ENCODE measurements at regions not wholly inside any gene's neighbourhood (a gene's known extent, or its start where the extent isn't known, plus 50 kb on each side); places are given as distances from the start of the nearest gene placed in this dataset.

DNA sequence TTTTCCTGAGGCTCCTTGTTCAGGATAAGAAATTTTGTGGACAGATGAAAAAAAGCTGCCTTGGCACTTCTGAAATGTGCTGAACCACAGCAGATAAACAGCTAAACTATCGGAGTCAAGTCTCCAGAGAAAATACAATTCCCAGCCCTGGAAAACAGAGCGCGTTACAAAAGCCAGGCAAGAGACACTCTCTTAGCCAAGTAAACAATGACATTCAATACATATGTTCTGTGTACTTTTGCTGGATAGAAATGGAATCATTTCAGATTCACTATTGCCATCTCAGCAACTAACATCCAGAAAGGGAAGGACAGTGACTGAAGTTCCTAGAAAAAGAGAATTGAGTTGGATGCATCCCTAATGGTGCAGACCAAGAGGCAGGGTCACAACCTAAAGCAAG lies 196.8 kb upstream of the NRSN1 start (continued):
- no peak for TF ChIP-seq RARA (CRISPR knock-in tag; IDR thresholded peaks at IDR 0.05)
- TF ChIP-seq, protein P1, sequence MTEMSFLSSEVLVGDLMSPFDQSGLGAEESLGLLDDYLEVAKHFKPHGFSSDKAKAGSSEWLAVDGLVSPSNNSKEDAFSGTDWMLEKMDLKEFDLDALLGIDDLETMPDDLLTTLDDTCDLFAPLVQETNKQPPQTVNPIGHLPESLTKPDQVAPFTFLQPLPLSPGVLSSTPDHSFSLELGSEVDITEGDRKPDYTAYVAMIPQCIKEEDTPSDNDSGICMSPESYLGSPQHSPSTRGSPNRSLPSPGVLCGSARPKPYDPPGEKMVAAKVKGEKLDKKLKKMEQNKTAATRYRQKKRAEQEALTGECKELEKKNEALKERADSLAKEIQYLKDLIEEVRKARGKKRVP (CRISPR knock-in tag; IDR thresholded peaks at IDR 0.05), result no peak

DNA sequence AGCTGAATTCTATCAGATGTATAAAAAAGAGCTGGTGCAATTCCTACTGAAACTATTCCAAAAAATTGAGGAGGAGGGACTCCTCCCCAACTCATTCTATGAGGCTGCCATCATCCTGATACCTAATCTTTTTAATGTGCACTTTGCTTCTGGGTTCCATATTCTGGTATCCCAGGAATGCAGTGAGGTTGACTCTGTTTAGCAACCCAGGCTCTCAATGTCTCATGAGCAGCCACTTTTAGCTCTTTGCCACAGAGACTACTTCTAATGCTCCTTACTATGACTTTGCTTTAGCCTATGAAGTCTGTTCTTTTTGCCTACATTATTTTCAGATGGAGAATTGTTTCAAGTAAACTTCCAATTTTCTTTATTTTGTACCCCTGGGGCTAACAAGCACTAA lies 185.5 kb upstream of the NRSN1 start:
- in situ Hi-C loops (cut with HindIII; ENCODE audit: extremely low pct_ligation_motif_present, low pct_unique_long_range_greater_than_20kb), result no loop called here
- BruUV-seq (replicated peaks), result no TSS peak
- no peak overlapping the region for H3K27ac ChIP-seq (ENCODE audit: extremely low read length, insufficient read depth, low read length)
- TF ChIP-seq HOXA3 (CRISPR knock-in tag; IDR thresholded peaks at IDR 0.05) (no peak), KAT8 (CRISPR knock-in tag; IDR thresholded peaks at IDR 0.05) (no peak), XRCC5 (optimal IDR thresholded peaks at IDR 0.05; ENCODE audit: low read length) (no peak), HMGA1 (CRISPR knock-in tag; conservative IDR thresholded peaks at IDR 0.05) (no peak), DNMT3B (CRISPR knock-in tag; conservative IDR thresholded peaks at IDR 0.05) (no peak), ZNF225 (CRISPR knock-in tag; IDR thresholded peaks at IDR 0.05) (no peak), NFIC (IDR thresholded peaks at IDR 0.05; ENCODE audit: low read length) (no peak), FOXP1 (IDR thresholded peaks at IDR 0.05) (no peak), FOXP1 (CRISPR knock-in tag; IDR thresholded peaks at IDR 0.05) (no peak)
- TF ChIP-seq, protein P2, sequence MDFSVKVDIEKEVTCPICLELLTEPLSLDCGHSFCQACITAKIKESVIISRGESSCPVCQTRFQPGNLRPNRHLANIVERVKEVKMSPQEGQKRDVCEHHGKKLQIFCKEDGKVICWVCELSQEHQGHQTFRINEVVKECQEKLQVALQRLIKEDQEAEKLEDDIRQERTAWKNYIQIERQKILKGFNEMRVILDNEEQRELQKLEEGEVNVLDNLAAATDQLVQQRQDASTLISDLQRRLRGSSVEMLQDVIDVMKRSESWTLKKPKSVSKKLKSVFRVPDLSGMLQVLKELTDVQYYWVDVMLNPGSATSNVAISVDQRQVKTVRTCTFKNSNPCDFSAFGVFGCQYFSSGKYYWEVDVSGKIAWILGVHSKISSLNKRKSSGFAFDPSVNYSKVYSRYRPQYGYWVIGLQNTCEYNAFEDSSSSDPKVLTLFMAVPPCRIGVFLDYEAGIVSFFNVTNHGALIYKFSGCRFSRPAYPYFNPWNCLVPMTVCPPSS (IDR thresholded peaks at IDR 0.05), result no peak
- TF ChIP-seq, protein P3, sequence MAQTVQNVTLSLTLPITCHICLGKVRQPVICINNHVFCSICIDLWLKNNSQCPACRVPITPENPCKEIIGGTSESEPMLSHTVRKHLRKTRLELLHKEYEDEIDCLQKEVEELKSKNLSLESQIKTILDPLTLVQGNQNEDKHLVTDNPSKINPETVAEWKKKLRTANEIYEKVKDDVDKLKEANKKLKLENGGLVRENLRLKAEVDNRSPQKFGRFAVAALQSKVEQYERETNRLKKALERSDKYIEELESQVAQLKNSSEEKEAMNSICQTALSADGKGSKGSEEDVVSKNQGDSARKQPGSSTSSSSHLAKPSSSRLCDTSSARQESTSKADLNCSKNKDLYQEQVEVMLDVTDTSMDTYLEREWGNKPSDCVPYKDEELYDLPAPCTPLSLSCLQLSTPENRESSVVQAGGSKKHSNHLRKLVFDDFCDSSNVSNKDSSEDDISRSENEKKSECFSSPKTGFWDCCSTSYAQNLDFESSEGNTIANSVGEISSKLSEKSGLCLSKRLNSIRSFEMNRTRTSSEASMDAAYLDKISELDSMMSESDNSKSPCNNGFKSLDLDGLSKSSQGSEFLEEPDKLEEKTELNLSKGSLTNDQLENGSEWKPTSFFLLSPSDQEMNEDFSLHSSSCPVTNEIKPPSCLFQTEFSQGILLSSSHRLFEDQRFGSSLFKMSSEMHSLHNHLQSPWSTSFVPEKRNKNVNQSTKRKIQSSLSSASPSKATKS (CRISPR knock-in tag; IDR thresholded peaks at IDR 0.05), result no peak
- no peak overlapping the region for H2AFZ ChIP-seq (ENCODE audit: low read length)
- H3K9me3 ChIP-seq (ENCODE audit: low read length), result no peaks in the 10 kb centered on the region
- ATAC-seq (no peak; the same call in 2 of the 3 replicates), FAIRE-seq (no peak), DNase-seq (ENCODE audit: low spot score) (no peak)
- H4K20me1 ChIP-seq (ENCODE audit: insufficient read depth, low read length), result no peaks in the 10 kb centered on the region
- POLR2A ChIA-PET, result no interaction called here
- intact Hi-C loops (cut with micrococcal nuclease; ENCODE audit: unreplicated experiment), result no loop called here
- no peak overlapping the region for H3K9ac ChIP-seq (ENCODE audit: insufficient read depth, low read depth, low read length)
- H3K79me2 ChIP-seq (ENCODE audit: insufficient read depth, low read length), result no peaks in the 10 kb centered on the region
- no peaks in the 10 kb centered on the region for H3K36me3 ChIP-seq (replicated peaks in 1 of 2; ENCODE audit: control insufficient read depth in 1 of 2, insufficient read depth in 2 of 2, low read length in 2 of 2)
- H3K4me3 ChIP-seq (replicated peaks in 1 of 3; ENCODE audit: insufficient read depth in 1 of 3, low read depth in 2 of 3, low read length in 3 of 3), result no peak overlapping the region
- no peak overlapping the region for H3K4me2 ChIP-seq (ENCODE audit: low read depth, low read length)
- CTCF ChIA-PET (ENCODE audit: low intra/inter-chr PET ratio, low total read pairs), result no interaction called here
- no peaks in the 10 kb centered on the region for H3K4me1 ChIP-seq (ENCODE audit: insufficient read depth, low read length)
- H3K27me3 ChIP-seq (ENCODE audit: control insufficient read depth in 1 of 2, insufficient read depth in 2 of 2, low read length in 2 of 2), result no peaks in the 10 kb centered on the region

Data from HepG2 (cell line).